ENCODE measurements at regions not wholly inside any gene's neighbourhood (a gene's known extent, or its start where the extent isn't known, plus 50 kb on each side); places are given as distances from the start of the nearest gene placed in this dataset.

DNA sequence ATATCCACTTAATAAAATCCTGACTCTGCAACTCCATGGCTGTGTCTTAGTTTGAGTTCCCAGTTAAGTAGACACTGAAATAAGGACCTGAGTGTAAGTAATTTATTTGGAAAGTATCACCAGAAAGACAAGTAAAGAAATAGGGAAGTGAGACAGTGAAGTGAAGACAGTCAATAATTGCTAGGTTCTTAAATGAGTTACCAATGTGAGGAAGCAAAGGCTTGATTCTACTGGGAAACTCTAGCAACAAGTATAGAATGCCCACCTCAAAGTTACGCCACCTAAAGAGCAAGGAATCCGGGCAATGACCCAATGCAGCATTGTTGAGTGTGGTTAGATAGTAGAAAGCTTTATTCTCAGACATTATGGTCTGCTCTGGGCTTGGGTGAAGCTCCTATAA, 383.9 kb downstream of the TLR4 start:
- no peak for DNase-seq

DNA sequence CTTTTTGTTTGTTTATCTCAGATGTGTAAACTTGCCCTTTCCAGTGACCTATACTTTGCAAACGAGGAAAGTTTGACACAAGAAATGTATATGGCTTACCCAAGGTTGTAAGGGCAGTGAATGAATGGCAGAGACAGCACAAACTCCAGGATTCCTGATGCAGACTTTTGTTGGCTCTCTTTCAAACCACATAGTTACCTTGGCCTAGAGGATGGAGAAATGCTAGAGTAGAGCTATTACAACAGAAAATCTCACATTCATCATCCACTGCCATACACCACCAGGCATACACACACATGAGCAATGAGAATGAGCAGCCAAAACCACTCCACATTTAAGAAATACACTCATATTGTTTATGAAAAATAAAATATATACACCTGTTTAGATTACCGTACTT, 387.0 kb downstream of the TLR4 start:
- DNase-seq, result no peak

DNA sequence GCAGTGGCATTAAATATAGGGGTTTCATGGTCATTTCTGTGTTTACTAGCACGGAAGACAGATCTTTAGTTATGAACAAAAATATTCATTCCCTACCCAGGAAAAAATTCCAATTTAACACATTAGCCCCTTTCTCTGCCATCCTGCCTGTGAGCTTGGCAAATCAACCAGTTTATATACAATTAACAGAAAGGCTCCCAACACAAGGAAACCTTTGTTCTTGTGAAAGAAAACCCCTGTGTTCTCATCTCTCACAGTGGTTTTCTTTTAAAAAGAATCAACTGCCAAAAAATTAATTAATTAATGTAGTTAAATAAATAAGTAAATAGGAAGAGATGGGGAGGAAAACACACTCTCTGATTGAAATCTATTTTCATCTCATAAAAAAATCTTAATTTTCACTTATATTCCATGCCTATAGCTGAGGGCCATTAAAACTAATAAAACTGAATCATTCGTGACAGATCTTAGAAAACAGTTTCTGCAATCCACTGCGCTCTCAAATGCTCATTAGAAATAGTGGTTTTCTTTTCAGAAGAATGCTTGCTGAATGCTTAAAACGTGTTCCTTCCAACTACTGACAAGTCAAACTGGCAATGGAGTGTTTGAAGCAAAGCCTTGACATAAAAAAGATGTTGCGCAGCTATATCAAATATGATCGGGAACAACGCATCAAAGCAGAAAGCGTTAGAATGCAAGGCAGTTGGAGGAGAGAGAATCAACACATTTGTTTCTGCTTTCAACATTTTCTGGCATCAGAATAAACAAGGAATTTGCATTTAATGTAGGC, 387.7 kb downstream of the TLR4 start:
- DNase-seq, result no peak

DNA sequence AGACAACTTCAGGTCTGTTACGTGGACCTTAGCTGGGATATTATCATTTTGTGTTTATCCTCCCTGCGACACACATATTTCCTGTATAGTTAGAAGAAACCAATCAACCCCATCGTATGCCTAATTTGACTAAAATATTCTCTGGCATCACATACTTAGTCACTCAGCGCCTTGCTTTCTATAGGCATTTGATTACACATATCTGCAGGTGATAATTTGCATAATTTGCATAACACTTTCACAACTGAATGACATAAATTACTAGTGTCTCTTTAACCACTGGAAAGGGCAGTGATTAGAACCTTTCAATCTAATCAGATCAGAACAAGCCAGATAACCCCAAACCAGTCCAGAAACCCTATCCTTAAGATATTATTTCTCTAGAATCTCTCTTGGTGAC, 390.2 kb downstream of the TLR4 start:
- DNase-seq, result no peak

DNA sequence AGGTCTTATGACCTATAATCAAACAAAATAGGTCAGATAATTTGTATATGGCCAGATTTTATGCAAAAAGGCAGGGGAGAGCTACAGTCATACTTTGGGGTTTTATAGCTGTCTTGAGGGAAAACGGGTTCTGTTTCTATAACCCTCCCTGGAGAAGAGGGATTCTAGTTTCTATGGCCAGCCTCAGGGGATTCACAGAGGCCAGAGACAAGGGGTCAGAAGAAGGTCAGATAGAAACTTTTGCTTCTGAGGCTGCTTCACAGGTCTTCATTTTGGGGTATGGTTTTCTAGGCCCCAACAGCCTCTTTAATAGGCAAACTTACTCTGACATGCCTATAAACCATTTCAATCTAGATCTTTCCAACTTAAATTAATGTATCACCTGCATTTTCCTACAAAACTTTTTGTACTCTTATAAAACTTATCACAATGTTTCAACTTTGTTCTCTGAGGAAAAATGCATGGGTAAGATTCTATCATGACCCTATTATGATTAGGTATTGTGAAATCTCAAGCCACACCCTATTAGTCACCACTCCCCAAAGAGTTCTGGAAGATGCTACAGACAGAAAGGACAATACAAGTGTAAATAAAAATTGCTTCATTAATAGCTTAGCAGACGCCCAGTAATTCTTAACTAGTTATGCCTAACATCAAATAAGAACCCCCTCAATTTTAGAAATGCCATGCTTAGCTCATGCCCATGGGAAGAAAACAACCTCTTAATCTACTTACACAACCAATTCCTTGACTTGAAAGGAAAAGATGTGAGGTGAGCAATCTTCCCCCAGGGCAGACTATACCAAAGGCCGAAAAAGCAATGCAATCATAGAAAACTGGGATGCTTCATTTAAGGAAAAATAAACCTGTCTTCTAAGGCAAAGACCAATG, 396.6 kb downstream of the TLR4 start:
- DNase-seq, result no peak

DNA sequence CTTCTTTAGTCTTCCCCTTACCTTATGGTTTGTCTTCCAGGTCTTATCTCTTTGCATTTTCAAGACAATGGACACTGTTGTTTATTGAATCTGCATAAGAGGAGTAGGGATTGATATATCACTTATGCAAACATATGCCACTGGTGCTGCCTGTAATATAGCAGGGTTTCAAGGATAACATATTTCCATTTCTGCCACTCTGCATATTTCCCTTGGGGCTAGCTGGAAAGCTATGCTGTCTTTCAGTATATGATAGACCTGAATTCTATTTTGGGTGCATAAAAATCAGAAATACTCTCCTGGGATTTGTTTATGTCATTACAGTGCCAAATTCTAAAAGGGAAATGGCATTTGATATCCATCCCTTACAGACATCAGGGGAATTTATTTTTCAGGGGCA, 400.2 kb downstream of the TLR4 start:
- DNase-seq, result no peak

DNA sequence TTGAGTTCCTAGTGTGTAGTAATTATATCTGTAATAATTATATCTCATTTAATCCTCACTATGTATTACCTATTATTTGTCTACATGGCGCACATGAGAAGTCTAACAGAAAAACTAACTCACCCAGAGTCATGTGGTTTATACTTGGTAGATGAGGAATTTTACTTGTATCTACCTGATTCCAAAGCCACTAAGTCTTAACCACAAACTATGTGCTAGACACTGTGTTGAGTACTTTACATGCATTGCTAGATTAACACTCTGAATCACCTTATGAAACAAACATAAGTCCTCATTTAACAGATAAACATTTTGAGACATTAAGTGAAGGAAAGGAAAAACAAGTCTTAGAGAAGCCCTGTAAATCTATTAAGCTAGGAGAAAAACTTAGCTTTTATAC, 404.8 kb downstream of the TLR4 start:
- no peak for DNase-seq

DNA sequence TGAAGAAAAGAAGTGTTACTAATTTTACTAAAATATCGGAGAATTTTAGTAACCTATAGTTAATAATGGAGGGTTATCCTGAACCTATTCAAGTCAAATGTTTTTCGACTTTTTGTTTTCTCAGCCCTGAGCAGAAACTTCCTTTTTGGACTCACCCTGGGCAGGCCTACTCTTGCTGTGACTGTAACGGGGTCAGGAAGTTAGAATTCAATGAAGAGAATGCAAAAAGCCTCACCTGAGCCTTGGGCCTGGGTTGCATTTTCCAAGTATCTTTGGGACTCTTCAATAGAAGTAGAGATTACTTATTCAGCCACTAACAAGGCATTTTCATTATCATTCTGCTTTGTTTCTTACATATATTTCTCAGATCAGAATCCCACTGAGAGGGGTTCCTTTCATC, 405.3 kb downstream of the TLR4 start:
- DNase-seq, result no peak

DNA sequence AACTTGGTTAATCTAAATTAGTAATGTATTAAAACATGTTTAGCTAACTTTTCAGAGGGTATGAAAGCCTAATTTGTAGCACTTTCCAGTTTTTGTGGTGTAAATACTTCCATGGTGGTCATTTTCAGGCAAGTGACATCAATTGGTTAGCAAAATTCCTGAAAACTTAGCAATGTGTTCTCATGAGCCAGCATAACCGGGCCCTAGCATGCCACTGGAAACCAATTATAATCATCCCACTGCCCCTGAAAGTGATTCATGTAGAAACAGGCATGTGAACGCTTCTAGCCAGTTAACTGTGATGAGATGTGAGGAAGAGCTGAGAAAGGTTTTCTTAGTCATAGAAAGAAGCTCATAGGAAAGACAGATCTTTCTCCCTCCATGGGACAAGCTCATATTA, 417.2 kb downstream of the TLR4 start:
- no peak for DNase-seq

DNA sequence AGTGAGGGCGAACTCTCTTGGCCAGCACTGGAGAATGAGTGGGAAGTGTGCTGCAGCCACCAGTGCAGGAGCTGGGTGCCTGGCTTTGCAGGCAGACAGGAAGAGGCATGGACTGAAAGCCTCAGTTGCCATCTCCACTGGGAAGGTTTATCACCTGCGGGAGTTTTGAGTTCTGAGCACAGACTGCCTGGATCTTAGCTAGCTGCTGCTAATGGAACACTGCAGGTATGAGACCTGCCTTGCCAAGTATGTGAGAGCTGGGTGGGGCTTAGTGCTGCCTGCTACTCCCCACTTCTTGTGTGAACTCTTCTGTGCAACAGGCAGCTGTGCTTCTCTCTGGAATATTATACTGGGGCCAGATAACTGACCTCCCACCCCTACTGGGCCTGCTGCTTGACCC, 424.1 kb downstream of the TLR4 start:
- DNase-seq, result no peak

DNA sequence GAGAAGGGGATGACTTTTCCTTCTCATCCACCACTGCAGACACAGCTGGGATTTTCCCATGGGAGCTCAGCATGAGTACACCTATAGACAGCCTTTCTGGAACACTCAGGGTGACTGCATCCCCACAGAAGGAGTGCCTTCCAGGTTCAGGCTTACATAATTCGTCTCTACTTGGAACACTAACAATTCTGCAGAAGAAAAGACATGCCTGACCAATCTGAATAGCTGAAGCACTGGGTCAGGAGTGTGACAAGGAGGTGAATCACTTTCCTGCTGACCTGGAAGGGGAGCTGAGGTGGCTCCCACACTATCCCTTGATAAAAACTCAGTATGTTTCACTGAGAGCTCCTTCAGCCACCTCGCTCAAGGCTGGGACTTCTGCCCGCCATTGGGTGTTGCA, 425.3 kb downstream of the TLR4 start:
- no peak for DNase-seq

DNA sequence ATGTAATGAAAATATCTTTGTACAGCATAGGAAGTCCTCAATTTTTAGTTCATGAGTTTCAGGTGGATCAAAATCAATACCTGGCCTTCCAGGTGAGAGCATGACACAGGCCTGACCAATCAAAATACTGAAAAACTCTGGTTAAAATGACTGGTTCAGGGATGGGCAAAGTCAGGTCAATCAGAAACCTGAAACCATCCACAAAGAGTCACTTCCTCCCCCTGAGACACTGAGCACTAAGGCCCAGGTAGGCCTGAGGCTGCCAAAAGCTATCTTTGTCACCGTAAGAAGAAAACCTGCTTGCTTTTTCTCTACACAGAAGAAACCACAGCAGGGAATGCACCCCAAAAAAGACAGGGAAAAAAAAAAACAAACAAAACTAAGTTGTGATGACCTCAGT, 444.8 kb downstream of the TLR4 start:
- no peak for DNase-seq

DNA sequence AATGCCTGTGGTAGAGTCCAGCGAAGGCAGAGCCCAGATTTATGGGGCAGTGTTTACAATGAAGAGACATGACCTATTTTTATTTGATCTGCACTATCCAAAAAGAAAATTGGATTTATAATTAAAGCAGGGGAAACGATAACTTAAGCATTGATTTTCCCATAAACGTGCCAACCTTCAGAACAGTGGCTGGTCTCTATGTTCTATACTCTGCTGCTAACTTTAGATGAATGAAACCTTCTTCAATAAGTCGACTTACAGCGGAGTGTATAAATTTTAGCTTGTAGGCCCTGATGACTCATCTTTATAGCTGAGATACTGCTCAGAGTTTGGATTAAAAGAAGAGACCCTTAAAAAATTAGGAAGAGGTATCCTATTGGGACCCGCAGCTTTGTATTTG, 452.6 kb downstream of the TLR4 start:
- no peak for DNase-seq

DNA sequence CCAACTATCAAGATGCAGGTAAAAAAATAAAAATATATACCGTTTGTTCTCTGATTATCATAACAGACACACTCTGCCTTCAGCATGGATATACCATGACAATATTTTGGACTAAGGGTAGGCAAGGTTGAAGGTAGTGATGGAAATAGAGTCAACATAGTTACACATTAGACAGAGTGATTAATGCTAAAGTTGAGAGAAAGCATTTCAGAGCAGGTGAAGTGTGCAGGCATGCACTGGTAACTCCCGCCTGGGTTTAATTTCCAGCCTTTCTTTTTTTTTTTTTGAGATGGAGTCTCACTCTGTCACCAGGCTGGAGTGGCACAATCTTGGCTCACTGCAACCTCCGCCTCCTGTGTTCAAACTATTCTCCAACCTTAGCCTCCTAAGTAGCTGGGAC, 458.5 kb downstream of the TLR4 start:
- no peak for DNase-seq

DNA sequence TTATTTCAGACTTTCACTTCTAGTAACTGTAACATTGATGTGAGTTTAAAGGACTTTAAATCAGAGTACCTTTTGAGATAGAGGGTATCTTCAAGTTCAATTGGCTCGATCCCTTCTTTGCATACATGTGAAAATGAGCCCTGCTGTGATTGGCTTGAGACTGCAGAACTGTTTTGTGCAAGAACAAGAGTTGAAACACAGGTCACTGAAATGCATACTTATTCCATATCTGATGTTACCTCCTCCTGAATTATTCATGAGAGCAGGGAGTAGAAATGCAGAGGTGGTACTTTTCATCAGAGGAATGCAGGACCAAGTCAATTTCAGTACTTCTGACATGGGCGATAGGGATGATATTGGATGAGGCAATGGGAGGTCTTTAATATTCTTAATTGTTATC, 459.5 kb downstream of the TLR4 start:
- DNase-seq, result no peak

DNA sequence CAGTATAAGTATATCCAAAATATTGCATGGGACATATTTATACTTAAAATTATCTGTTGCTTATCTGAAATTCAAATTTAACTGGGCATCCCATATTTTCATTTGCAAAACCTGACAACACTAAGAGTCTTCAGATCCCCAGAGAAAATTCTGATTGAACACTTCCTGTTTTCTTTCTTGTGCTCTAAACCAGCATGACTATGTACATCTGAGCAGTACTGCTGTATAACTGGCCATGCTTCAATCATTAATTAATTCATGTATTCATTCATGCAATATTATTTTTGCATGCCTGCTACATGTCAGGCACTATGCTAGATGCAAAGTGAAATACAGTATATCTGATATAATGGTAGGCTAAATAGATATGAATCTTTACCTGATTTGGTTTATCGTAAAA, 461.2 kb downstream of the TLR4 start:
- no peak for DNase-seq

DNA sequence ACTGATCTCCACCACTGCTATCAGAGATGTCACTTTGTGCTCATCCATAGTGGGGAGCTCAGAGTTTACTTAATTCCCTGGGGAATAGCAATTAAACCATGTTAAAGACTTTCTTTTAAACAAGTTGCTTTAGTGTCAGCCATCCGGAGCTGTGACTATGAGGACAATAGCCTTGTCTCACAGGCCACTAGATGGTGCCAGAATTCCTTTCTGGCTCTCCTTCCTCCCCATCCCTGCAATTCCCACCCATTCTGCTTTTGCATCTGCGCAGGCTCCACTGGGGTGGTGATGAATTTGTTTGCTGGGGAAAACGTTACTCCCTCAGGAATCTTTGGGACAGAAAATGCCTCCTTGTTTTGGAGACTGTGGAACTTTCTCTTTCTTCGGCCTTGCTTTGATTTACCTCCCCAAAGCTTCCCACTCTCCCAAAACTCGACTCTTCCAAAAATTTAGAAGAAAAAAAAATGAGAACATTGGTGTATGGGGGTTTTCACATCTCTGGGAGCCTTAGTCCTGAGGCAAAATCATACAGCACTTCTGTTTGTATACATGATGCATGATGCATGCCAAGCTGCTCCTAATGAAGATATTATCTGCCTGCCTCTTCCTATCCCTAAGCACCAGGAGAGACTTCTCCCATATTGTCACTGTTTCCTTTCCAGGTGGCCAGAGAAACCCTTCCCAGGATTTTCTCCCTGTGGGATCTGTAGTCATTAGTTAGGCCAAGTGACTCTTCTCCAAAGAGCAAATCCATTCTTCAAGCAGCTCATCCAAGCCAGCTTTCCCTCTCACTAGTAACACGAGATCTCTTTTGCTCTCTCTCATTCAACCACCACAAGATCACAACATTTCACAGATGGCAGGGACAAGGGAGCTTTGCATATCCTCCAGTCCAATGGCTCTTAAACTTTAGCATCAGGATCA, 466.1 kb downstream of the TLR4 start:
- DNase-seq, result no peak

DNA sequence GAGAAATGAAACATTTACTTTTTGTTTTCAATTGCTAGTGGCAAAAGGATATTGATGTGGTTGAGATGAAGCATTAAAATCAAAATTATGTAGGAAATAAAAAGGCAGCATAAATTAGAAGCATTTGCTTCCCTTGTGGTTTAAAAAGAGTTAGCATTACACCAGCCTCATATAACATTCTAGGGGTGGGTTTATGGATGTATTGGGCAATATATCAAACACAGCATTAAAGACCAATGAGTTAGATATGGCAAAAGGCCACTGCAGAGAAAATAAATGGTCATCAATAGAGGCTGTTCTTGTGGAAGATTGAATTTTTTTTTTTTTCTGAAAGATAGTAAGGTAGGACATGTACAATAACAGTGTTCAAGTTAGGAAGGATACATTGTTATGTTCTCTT, 473.0 kb downstream of the TLR4 start:
- no peak for DNase-seq

DNA sequence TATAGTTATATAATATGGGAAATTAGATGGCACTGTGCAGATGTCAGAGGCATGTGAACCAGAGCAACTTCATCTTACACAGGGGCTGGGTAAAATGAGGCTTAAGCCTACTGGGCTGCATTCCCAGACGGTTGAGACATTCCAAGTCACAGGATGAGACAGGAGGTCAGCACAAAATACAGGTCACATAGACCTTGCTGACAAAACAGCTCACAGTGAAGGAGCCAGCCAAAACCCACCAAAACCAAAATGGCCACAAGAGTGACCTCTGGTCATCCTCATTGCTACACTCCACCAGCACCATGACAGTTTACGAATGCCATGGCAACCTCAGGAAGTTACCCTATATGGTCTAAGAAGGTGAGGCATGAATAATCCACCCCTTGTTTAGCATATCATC, 479.4 kb downstream of the TLR4 start:
- no peak for DNase-seq

DNA sequence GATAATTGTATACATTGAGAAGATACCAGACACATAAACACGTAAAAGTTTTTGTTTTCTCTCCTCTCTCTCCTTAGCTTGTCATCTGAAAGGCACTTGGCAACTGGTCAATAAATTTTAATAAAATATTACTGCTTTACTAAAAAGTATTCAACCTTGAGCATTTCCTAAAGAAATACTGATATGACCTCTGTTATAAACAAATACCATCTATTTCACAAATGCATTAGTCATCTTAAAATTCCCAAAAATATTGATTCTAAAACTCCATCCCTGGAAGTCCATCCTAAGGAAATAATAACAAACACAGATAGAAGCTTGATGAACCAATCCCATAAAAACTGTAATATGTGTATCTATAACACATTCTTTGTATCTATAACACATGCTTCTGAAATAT, 483.2 kb downstream of the TLR4 start:
- no peak for DNase-seq

DNA sequence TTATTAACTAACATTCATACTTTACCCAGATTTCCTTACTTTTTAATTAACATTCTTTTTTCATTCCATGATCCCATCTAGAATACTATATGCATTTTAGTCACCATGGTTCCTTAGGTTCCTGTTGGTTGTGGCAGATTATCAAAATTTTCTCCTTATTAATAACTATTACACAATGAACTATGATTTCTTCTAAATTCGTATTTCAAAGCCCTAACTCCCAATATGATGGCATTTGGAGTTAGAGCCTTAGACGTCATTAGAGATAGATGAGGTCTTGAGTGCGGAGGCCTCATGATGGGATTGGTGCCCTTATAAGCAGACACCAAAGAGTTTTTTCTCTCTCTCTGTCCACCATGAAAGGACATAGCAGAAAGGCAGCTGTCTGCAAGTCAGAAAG, 485.4 kb downstream of the TLR4 start:
- no peak for DNase-seq

DNA sequence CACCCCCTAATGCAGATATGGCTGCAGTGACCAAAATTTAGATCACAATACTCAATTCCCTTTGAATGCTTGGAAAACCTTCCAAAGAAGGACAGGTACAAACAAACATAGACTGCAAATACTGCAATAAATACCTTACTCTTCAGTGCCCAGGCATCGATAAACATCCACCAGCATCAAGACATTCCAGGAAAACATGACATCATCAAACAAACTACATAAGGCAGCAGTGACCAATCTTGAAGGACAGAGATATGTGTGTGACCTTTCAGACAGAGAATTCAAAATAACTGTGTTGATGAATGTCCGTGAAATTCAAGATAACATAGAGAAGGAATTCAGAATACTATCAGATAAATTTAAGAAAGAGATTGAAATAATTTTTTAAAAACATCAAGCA, 488.6 kb downstream of the TLR4 start:
- DNase-seq, result no peak

DNA sequence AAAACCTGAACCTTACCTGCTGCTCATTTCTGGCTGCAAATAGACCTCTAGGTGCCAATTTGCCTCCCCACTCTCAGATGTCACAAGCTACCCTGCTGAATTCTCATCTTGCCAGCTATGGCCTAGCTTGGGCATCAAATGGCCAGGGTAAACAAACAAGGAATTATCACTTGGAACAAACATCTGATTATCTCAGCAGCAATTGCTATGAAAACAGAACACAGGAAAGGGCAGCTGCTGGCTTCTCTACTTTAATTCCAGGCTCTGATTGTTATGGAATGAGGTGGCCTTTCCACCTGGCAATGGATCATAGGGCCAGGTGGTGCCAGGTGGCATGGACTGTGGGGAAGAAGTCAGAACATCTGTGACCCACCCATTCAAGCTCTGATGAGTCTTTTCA, 505.1 kb downstream of the TLR4 start:
- DNase-seq, result no peak

All from CD4-positive, alpha-beta T cell treated with Interleukin-17A for 4 hours (primary cell).